Heart right ventricle (tissue), 16 donors: ENCODE measurements at regions not wholly inside any gene's neighbourhood (a gene's known extent, or its start where the extent isn't known, plus 50 kb on each side); places are given as distances from the start of the nearest gene placed in this dataset.

Experiments used
- ATAC-seq, 8 donors: fragments of 200-7000 bp; cut with Tn5 transposase; one replicate each; pipeline ENCODE4 v1.9.1; 2020; ENCODE audit warnings: mild to moderate bottlenecking in 8 of 8, moderate library complexity in 8 of 8, moderate number of reproducible peaks in 1 of 8
- DNase-seq, 2 donors: peaks; one replicate each; pipeline ENCODE4 v3.0.0-alpha.2; 2020
- H3K27ac ChIP-seq, 10 donors: fragments of 200-600 bp; sonication (generic) in 2 of 10; one replicate each; pipeline versions ENCODE4 v1.5.0 to v1.8.0; 2020 to 2022; ENCODE audit warnings: mild to moderate bottlenecking in 3 of 10
- H3K27me3 ChIP-seq, 7 donors: fragments of 200-600 bp; one replicate each; pipeline ENCODE4 v1.8.0; 2021 to 2022; ENCODE audit warnings: mild to moderate bottlenecking in 2 of 7
- H3K36me3 ChIP-seq, 9 donors: fragments of 200-600 bp; sonication (generic) in 1 of 9; one replicate each; pipeline versions ENCODE4 v1.5.0 to v1.8.0; 2020 to 2022; ENCODE audit warnings: mild to moderate bottlenecking in 2 of 9
- H3K4me1 ChIP-seq, 9 donors: fragments of 200-600 bp; sonication (generic) in 1 of 9; one replicate each; pipeline versions ENCODE4 v1.5.0 to v1.8.0; 2020 to 2022; ENCODE audit warnings: mild to moderate bottlenecking in 4 of 9
- H3K4me3 ChIP-seq, 10 donors: fragments of 200-600 bp; sonication (generic) in 2 of 10; one replicate each; pipeline versions ENCODE4 v1.5.0 to v1.8.0; 2020 to 2022; ENCODE audit warnings: mild to moderate bottlenecking in 7 of 10, moderate library complexity in 2 of 10
- H3K9me3 ChIP-seq, 11 donors: fragments of 200-600 bp in 10 of 11; sonication (generic) in 2 of 11; one replicate each; pipeline versions ENCODE4 v1.5.0 to v1.8.0; 2013 to 2022; ENCODE audit warnings: mild to moderate bottlenecking in 2 of 11, control low read depth in 1 of 11, moderate library complexity in 1 of 11
- WGBS, 2 donors: extraction: QIAGEN DNeasy Blood & Tissue Kit; methylation state at CpG; one replicate each; pipeline ENCODE4 v1.1.7; 2013; ENCODE audit warnings: inconsistent platforms in 1 of 2; 5-methylcytosine and 5-hydroxymethylcytosine counted together
- intact Hi-C, 10 donors: fragments of 100-400 bp; cut with DNase I; formaldehyde crosslinking; loops; one replicate each; pipeline versions ENCODE4 v1.11.1 to v1.14.2; 2022
- TF ChIP-seq, protein P1 (sequence below), 9 donors: fragments of 200-600 bp; sonication (generic) in 2 of 9; IDR thresholded peaks; one replicate each; pipeline versions ENCODE4 v1.5.0 to v1.8.0; 2021 to 2022; ENCODE audit warnings: antibody characterized with exemption in 9 of 9, mild to moderate bottlenecking in 5 of 9, moderate library complexity in 1 of 9
- donor health status: Arrhythmogenic right ventricular cardiomyopathy.
- donor health status: ischemic (EF 13 %, LVEDD 7.1; RV severe dilation, severe dysfunction).
- donor health status: healthy with polysubstance abuse.
- donor health status: DM: no; HTN: yes; CAD: no.
- donor health status: DM: no; HTN: no; CAD: no.
- donor health status: ischemic (EF 25% LVEDD 6.9; RV normal size, moderate dysfunction).
- donor health status: ischemic (EF 25% LVEDD 5.7; RV mildly dilated, moderate dysfunction).
- donor health status: healthy.
- donor health status: DM: yes; HTN: yes; CAD: no.
- donor health status: Ischemic cardiomyopathy.
- donor health status: ischemic (EF 35%, LVEDD 5.7; RV mildly dilated, moderate dysfunction).
- donor health status: nonischemic (EF 11% LVEDD 7.7; RV severe dilation, severe dysfunction).
- donor health status: DM: yes; HTN: yes; CAD: no.
- donor health status: PGD.
- donor health status: ischemic (EF 29% LVEDD 5.4; RV normal size, mild dysfunction).
- donor health status: nonischemic (EF 23%, LVEDD 6.1; RV moderate dilation, normal function).

DNA sequence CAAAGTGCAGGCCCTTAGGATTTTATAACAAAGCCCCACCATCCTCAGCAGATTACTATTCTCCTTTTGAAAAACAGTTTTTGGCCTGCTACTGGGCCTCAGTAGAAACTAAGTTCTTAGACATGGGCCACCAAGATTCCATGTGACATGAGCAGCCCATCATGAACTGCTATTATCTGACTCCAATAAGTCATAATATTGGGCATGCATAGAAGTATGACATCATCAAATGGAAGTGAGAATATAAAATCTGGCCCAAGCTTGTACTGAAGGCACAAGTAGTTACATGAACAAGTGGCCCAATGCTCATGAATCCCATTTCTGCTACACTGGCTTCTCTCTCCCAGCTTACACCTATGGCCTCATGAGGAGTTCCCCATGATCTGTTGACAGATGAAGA, 404.8 kb downstream of the EPHA5 start:
- intact Hi-C loops = no loop called here
- TF ChIP-seq, protein P1, sequence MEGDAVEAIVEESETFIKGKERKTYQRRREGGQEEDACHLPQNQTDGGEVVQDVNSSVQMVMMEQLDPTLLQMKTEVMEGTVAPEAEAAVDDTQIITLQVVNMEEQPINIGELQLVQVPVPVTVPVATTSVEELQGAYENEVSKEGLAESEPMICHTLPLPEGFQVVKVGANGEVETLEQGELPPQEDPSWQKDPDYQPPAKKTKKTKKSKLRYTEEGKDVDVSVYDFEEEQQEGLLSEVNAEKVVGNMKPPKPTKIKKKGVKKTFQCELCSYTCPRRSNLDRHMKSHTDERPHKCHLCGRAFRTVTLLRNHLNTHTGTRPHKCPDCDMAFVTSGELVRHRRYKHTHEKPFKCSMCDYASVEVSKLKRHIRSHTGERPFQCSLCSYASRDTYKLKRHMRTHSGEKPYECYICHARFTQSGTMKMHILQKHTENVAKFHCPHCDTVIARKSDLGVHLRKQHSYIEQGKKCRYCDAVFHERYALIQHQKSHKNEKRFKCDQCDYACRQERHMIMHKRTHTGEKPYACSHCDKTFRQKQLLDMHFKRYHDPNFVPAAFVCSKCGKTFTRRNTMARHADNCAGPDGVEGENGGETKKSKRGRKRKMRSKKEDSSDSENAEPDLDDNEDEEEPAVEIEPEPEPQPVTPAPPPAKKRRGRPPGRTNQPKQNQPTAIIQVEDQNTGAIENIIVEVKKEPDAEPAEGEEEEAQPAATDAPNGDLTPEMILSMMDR (IDR thresholded peaks at IDR 0.05) = no peak
- Histone ChIP-seq H3K27ac (no peak overlapping the region), H3K4me3 (no peak overlapping the region), H3K4me1 (no peaks in the 10 kb centered on the region), H3K27me3 (no peaks in the 10 kb centered on the region), H3K9me3 (peaks cover 0 to 2% (median 0%) of the 10 kb centered on the region in 11 donors), H3K36me3 (no peaks in the 10 kb centered on the region)
- no peak for DNase-seq
- no peak for ATAC-seq

DNA sequence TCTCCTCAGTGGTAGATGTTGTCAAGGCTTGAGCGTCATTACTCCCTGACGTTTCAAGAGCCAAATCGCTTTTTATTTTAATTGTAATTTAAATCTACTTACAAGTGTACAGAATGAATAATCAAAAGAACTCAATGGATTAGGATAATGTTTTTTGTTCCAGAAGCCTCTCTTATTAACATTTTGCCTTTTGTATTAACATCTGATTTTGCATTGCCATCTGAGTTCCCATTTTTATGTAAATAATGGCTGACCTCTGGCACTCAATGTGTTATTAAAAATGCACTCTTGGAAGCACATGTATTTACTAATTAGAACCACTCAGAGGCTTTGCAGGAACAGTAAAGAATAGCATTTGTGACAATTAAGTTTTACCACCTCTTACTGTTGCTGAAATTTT, 411.0 kb downstream of the EPHA5 start:
- no peak overlapping the region for H3K4me3 ChIP-seq
- no peaks in the 10 kb centered on the region for H3K4me1 ChIP-seq
- no peaks in the 10 kb centered on the region for H3K27me3 ChIP-seq
- no peak for DNase-seq
- no peak overlapping the region for H3K27ac ChIP-seq
- H3K9me3 ChIP-seq = no peaks in the 10 kb centered on the region
- WGBS, 2 donors = 54 to 66% methylated on average over 3 of the region's 3 CpGs
- no peaks in the 10 kb centered on the region for H3K36me3 ChIP-seq
- no peak for ATAC-seq
- intact Hi-C loops = no loop called here
- TF ChIP-seq, protein P1 (IDR thresholded peaks at IDR 0.05) = no peak

DNA sequence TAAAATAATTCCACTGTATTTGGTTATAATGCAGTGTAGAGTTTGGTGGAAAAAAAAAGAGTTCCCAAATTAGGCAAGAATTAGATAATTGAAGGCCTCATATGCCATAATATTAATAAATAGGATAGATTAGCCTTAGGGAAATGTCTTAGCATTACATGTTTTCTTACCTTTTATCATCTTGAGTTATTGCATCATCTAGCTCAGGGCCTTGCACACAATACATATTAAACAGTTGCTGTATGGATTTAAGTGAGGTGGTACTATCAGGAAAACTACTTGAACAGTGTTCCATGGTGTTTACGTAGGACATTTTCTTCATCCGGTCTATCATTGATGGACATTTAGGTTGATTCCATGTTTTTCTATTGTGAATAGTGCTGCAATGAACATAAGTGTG, 419.4 kb downstream of the EPHA5 start:
- ATAC-seq (no peak), DNase-seq (no peak)
- no peaks in the 10 kb centered on the region for H3K4me1 ChIP-seq
- H3K9me3 ChIP-seq = no peaks in the 10 kb centered on the region
- H3K36me3 ChIP-seq = no peaks in the 10 kb centered on the region
- 95 to 98% methylated on average over 2 of the region's 2 CpGs for WGBS, 2 donors
- no peaks in the 10 kb centered on the region for H3K27me3 ChIP-seq
- no peak overlapping the region for H3K4me3 ChIP-seq
- TF ChIP-seq, protein P1 (IDR thresholded peaks at IDR 0.05) = no peak
- intact Hi-C loops = no loop called here
- no peak overlapping the region for H3K27ac ChIP-seq

DNA sequence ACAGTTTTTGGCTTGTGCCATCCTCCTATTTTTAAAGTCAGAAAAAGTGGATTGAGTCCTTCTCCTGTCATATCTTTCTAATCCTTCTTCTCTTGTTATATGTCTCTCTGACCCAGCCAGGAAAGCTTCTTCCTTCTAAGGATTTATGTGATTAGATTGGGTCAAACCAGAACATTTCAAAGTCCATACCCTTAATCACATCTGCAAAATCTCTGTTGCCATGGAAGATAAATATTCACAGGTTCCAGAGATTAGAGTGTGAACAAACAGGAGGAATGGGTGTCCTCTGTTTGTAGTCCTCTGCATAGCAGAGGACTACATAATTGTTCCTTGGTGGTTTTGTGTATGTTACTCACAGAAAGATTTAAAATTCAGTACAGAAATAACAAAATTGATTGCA, 421.2 kb downstream of the EPHA5 start:
- ATAC-seq (no peak), DNase-seq (no peak)
- Histone ChIP-seq H3K9me3 (no peaks in the 10 kb centered on the region), H3K36me3 (no peaks in the 10 kb centered on the region), H3K4me1 (no peaks in the 10 kb centered on the region), H3K27ac (no peak overlapping the region), H3K27me3 (no peaks in the 10 kb centered on the region), H3K4me3 (no peak overlapping the region)
- intact Hi-C loops = no loop called here
- TF ChIP-seq, protein P1 (IDR thresholded peaks at IDR 0.05) = no peak
